Mammary epithelial cell (primary cell): ENCODE measurements at regions not wholly inside any gene's neighbourhood (a gene's known extent, or its start where the extent isn't known, plus 50 kb on each side); places are given as distances from the start of the nearest gene placed in this dataset.

Source experiments
- EZH2 ChIP-seq: IDR thresholded peaks from 2 replicates; pipeline ENCODE4 v1.6.1; 2012; ENCODE audit warnings: low read length, inconsistent platforms, borderline replicate concordance
- TF ChIP-seq, protein P1 (sequence below), 2 donors: IDR thresholded peaks in 1 of 2; conservative IDR thresholded peaks in 1 of 2; 2 replicates each; pipeline ENCODE4 v1.5.1; 2011 to 2012; ENCODE audit warnings: inconsistent platforms in 2 of 2, low read length in 2 of 2, mild to moderate bottlenecking in 2 of 2, control low read depth in 1 of 2, low read depth in 1 of 2; ENCODE audit not compliant: insufficient read depth in 1 of 2; ENCODE audit errors: extremely low read depth in 1 of 2

DNA sequence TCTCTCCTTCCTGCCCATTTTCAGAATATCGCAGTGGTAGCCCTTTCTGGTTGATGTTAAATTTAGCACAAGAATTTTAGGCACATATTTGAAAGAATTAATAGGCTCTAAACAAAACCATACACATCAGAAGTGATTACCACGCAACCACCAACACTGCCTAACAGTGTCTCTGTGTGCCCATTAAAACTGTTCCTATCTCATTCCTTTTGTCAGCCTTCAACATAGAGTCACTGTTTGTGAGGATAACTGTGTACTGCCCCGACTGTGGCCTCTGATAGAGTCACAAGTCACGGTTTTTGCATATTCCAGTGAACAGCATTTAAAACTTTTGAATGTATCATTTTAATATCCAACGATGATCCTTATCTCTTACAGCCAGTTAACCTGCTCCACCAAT is 116.8 kb upstream of the TNFAIP3 start:
- TF ChIP-seq, protein P1, sequence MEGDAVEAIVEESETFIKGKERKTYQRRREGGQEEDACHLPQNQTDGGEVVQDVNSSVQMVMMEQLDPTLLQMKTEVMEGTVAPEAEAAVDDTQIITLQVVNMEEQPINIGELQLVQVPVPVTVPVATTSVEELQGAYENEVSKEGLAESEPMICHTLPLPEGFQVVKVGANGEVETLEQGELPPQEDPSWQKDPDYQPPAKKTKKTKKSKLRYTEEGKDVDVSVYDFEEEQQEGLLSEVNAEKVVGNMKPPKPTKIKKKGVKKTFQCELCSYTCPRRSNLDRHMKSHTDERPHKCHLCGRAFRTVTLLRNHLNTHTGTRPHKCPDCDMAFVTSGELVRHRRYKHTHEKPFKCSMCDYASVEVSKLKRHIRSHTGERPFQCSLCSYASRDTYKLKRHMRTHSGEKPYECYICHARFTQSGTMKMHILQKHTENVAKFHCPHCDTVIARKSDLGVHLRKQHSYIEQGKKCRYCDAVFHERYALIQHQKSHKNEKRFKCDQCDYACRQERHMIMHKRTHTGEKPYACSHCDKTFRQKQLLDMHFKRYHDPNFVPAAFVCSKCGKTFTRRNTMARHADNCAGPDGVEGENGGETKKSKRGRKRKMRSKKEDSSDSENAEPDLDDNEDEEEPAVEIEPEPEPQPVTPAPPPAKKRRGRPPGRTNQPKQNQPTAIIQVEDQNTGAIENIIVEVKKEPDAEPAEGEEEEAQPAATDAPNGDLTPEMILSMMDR (conservative IDR thresholded peaks at IDR 0.05 in 1 of 2, IDR thresholded peaks at IDR 0.05 in 1 of 2; ENCODE audit: extremely low read depth in 1 of 2, insufficient read depth in 1 of 2, low read depth in 1 of 2, low read length in 2 of 2): no peak
- TF ChIP-seq EZH2: no peak
